ENCODE measurements at regions not wholly inside any gene's neighbourhood (a gene's known extent, or its start where the extent isn't known, plus 50 kb on each side); places are given as distances from the start of the nearest gene placed in this dataset.

GRCh38 chr5:107146901-107147300 is 523.8 kb downstream of the EFNA5 start:
- no peak for ATAC-seq

DNA sequence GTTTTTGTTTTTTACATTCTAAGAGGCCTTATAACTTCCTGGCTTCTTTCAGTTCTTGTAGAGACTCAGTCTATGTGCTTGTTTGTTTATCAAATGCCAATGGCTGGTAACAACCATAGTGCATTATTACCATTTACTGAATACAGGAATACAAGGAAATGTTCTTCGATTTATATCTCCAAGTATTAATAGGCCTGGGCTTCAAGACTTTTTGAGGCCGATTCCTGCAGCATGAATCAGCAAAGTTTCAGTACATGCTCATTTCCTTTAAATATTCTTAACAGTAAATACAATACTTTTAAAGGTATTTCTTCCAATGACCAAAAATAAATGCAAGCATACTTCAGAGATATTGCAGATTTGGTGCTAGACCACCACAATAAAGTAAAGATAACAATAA is 535.3 kb downstream of the EFNA5 start:
- ATAC-seq, result no peak

DNA sequence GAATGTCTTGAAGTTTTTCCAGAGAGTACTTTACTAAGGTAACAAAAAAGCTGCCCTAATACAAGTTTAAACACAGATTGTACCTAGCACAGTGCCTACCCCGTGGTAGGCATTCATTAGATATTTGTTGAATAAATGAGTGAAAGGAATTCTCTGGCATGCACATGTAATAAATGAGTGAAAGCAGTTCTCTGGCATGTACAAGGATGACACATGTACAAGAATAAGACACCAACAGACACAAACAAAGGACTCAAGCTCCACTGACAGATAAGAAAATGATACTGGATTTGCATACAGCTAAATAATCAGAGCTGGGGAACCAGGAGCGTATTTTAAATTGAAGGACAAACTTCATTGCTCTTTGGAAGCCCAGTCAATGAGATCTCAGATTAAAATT is 535.8 kb downstream of the EFNA5 start:
- ATAC-seq, result no peak

GRCh38 chr5:107129051-107129450 is 541.7 kb downstream of the EFNA5 start:
- no peak for ATAC-seq

- ATAC-seq, result no peak
Measured at GRCh38 chr5:107127878-107128277, 542.9 kb downstream of the EFNA5 start.

GRCh38 chr5:107126341-107126740 is 544.4 kb downstream of the EFNA5 start:
- ATAC-seq, result no peak

GRCh38 chr5:107124376-107124775 is 546.4 kb downstream of the EFNA5 start:
- ATAC-seq, result no peak

GRCh38 chr5:107123014-107123413 is 547.7 kb downstream of the EFNA5 start:
- ATAC-seq, result no peak

DNA sequence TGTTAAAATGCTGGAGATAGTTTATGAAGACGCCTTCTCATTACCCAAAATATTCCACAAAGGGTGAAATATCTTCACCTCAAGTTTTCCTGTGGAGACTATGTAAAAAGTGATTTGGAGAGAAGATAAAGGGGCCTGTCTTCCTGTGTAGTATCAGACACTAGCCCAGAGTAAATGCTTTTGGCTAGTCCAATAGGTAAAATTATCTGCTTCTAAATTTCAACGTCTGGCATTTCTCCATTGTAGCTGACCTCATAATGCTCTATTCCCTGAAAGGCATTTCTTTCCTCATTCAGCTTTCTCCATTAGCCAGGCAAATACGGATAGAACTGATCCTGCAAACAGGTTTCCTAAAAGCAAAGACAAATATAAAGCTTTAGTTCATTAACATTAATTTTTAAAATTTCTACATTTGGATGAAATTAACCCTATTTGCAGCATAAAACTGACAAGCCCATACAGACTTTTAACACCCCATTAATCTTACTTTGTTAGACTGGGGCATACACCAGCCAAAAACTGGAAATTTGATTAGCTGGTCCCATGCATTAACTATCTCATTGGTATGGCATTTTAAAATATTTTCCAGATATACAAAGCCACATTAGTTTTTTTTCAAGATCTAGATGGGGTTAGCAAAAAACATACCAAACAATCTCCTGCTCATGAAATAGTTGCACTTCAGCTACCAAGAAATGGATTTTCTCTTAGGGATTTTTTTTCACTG is 548.8 kb downstream of the EFNA5 start:
- no peak for ATAC-seq

- ATAC-seq, result no peak
Measured at GRCh38 chr5:107119656-107120055, 551.1 kb downstream of the EFNA5 start.

DNA sequence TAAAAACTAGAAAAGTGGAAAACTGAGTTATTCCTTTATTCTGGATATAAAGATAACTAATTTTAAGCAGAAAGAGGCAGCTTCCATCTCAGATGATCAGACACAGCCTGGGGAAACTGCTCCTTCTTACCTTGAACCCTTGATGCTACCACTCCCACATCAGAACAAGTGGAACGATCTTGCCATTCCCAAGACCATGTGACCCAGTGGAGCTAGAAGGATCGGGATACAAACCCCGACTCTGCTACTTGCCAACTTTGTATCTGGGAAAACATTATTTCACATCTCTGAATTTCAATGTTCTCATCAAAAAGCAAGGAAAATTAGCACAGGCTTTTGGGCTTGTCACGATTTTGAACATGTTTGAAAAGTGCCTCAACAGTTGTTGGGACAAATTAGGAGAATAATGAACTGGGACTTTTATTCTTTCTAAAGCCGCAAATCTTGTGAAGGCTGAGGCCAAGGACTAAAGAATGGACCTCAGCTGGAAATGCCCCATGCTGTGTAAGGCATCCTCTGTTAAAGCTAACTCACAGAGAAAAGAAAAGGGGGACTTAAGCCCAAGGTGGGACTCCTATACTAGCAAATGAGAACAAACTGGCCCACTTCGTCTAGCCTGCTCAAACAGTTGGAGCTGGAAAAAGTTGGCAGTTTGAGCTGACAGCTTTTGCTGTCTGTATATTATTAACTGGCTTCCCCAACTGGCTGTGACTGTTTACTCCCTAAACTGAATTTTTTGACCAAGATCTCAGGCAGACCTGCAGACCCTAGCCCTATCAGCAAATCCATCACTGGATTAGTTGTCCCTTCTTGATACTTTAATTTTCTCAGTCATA is 552.3 kb downstream of the EFNA5 start:
- no peak for ATAC-seq

DNA sequence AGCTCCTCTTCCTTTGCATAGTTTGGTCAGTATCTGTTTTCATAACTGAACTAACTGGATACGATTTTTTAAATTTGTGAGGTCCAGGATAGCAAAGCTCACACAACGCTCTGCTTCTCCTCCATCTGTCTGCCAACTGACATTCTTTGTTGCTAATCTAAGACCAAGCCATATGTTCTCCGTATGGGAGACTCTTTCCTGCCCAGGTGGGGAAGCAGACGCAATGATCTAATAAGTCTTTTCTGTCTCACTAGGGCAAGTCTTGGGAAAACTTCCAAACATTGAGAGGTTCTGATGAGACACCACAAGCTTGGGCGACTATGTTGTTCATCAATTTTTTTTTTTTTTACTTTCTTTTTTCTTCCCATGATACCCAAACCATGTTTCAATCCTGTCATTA is 558.5 kb downstream of the EFNA5 start:
- no peak for ATAC-seq

DNA sequence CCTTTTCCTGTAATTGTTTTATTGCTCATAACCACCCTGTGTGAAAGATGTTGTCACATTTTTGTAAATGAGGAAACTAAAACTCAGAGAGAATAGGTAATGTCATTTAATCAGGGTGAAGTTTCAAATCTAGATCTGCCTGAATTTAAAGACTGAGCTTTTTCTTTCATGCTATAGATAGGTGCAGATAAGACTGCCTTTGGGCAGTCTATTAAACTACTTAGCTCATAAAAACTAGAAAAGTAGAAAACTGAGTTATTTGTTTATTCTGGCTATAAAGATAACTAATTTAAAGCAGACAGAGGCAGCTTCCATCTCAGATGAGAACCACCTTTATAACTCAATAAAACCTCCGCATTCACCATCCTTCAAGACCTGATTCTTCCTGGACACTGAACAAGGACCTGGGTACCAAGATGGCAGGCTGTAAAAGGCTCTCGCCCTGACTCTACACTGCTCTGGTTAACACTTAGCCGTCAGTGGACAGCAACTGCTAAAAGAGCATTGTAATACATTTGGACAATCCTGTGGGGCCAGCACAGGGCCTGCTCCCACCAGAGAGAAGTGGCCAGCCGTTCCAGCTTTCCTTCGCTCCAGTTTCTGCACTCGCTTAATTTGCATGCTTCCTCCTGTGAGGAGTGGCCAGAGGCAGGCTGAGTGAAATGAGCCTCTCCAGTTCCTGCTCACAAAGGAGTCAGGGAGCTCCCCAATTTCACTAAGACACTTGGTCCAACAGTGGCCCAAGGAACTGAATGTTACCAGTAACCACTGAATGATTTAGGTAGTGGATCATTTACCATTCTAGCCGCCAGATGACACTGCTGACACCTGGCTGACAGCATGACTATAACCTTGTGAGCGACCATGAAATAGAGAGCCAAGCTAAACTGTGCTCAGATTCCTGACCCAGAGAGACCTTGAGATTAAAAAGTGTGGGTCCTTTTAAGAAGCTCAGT is 566.4 kb downstream of the EFNA5 start:
- ATAC-seq, result no peak

DNA sequence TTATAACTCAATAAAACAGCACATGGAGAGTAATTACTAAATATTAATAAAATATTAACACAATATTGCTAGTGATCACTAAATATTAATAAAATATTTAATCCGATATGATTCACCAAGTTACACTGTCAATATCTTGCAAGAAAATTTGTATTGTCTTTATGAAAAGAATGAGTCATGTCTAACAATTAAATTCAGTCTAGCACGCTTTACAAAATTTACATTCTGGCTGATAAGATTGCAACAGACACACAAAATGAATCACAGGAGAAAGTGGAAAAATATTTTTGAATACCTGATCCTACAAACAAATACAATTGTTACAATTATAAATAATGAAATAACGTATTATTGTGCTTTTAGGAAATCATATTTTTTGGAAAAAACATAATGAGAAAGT is 567.2 kb downstream of the EFNA5 start:
- no peak for ATAC-seq

DNA sequence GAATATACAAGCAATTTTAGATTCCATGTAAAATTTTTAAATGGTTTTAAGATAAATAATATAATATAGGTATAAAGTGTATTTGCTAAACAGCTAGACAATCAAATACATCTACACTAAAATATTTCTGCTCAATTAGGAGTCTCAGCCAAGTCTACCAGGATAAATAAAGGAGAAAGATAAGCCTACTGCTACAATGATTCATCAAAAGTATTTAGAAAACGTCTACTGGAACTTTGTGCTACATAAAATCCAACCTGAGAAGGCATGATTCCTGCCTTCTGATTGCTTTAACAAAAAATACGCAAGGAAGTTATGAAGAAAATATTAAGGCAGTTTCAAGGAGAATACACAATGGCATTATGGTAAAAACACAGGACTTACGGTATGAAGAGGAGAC is 570.6 kb downstream of the EFNA5 start:
- ATAC-seq, result no peak

- no peak for ATAC-seq
Measured at GRCh38 chr5:107099506-107099905, 571.2 kb downstream of the EFNA5 start.

DNA sequence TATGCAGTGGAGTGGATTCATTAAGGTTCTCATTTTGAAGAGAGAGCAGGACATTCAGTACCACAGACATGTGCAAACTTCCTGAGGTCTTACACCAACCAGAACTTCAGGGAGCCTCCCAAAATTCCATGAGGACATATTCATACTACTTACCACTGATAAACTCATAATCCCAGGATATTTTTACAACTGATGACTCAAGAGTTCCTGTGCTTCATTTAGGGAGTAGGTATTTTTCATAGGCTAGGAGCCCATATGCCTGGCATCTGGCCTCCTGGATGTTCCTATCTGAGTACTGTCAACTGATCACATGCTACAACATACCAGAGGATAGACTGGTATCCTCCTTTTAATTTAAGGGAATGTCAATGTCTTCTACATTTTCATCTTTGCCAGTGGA is 578.0 kb downstream of the EFNA5 start:
- ATAC-seq, result no peak

- ATAC-seq, result no peak
Measured at GRCh38 chr5:107090506-107090905, 580.2 kb downstream of the EFNA5 start.

GRCh38 chr5:107088907-107089306 is 581.8 kb downstream of the EFNA5 start:
- ATAC-seq, result no peak

GRCh38 chr5:107085572-107085971 is 585.2 kb downstream of the EFNA5 start:
- no peak for ATAC-seq

DNA sequence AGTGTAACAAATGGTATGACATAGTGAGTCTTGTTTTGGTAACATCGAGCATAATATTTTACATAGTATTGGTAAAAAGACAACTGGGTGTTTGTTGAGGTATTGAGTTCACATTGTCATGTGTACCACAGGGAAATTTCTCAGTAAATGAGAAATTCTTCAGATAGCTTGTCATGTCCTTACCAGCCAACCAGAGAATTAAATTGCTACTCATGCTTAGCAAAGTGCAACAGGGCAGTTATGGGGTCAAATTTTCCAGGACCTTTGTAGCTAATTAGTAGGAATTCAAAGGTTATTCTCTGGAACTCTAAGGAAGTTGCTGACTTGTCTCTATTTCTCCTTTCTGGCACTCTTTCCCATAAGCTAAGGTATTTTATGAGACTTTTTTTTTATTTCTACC is 595.7 kb downstream of the EFNA5 start:
- ATAC-seq, result no peak

- no peak for ATAC-seq
Measured at GRCh38 chr5:107072967-107073366, 597.8 kb downstream of the EFNA5 start.

DNA sequence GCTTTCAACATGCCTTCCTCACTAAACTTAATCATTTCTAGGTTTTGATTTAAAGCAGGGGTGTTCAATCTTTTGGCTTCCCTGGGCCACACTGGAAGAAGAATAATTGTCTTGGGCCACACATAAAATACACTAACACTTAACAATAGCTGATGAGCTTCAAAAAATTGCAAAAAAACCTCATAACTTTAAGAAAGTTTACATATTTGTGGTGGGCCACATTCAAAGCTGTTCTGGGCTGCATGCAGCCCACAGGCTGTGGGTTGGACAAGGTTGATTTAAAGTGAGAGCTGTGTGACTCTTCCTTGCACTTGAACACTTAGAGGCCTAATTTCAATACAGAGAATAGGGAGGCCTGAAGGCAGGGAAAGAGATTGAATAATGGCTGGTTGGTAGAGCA is 598.3 kb downstream of the EFNA5 start:
- no peak for ATAC-seq
